22Rv1 (cell line): ENCODE measurements at regions not wholly inside any gene's neighbourhood (a gene's known extent, or its start where the extent isn't known, plus 50 kb on each side); places are given as distances from the start of the nearest gene placed in this dataset.

ENCODE experiments used
- H3K27ac ChIP-seq: fragments of 450-650 bp; 2 replicates; pipeline ENCODE4 v1.5.1; 2017
- ZFX ChIP-seq: fragments of 450-650 bp; IDR thresholded peaks from 2 replicates; pipeline ENCODE4 v1.6.1; 2017; ENCODE audit warnings: antibody characterized with exemption, borderline replicate concordance
- TF ChIP-seq, protein P1 (sequence below): fragments of 450-650 bp; IDR thresholded peaks from 2 replicates; pipeline ENCODE4 v1.5.1; 2017; ENCODE audit warnings: mild to moderate bottlenecking

DNA sequence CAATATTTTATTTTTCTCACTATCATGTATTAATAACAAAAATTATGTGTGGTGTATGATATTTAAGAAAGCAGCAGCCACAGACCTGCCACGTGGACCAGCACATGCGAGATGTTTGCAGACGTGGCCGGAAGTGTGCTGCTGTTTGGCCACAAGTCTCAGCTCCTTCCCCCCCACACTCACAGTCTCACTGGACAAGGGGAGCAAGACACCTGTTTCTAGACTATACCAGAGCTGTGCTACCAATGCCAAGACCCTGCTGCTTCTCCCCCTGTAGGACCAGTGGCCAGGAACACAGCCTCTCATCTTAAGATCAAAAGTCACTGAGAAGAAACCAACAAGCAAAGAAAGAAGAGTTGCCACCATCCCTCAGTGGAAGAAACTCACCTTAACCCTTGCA, 258.9 kb upstream of the PPP2R2D start:
- no peak overlapping the region for H3K27ac ChIP-seq
- no peak for TF ChIP-seq ZFX
- TF ChIP-seq, protein P1, sequence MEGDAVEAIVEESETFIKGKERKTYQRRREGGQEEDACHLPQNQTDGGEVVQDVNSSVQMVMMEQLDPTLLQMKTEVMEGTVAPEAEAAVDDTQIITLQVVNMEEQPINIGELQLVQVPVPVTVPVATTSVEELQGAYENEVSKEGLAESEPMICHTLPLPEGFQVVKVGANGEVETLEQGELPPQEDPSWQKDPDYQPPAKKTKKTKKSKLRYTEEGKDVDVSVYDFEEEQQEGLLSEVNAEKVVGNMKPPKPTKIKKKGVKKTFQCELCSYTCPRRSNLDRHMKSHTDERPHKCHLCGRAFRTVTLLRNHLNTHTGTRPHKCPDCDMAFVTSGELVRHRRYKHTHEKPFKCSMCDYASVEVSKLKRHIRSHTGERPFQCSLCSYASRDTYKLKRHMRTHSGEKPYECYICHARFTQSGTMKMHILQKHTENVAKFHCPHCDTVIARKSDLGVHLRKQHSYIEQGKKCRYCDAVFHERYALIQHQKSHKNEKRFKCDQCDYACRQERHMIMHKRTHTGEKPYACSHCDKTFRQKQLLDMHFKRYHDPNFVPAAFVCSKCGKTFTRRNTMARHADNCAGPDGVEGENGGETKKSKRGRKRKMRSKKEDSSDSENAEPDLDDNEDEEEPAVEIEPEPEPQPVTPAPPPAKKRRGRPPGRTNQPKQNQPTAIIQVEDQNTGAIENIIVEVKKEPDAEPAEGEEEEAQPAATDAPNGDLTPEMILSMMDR = no peak

DNA sequence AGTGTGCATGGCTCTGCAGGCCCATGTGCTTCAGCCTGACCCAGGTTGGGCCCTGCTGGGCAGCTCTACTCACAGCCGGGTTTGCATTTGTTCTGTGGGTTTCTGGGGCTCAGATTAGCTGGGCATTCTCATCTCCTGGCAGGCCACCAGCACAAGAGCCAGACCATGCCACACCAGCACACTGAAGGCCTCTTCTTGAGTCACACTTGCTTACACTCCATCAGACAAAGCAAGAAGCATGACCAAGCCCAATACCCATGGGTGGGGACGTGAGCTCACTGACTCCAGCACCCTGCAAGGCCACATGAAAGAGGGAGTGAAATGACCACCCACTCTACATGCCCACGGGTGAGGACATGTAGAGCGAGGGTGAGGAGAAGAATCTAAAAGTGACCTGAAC, 257.8 kb upstream of the PPP2R2D start:
- no peak for TF ChIP-seq ZFX
- TF ChIP-seq, protein P1 = no peak

DNA sequence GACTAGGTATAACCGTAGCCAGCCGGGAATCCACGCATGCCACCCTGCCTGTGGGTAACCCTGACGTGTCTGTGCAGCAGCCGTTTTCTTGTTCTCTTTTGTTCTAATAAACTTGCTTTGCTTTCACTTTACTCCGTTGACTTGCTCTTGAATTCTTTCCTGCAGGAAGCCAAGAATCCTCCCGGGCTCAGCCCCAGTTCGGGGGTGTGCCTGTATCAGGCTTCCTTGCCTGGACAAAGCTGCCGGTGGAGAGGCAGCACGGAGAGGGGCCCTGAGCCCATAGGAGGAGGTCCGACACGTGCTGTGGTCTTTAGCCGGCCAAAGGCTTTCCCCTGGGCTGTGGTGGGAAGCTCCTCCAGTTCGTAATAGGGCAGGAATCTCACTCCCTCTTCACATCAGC, 256.5 kb upstream of the PPP2R2D start:
- no peak overlapping the region for H3K27ac ChIP-seq
- TF ChIP-seq ZFX = no peak
- TF ChIP-seq, protein P1 = no peak

More for the DNA sequence above, 257.8 kb upstream of the PPP2R2D start:
- no peak overlapping the region for H3K27ac ChIP-seq

DNA sequence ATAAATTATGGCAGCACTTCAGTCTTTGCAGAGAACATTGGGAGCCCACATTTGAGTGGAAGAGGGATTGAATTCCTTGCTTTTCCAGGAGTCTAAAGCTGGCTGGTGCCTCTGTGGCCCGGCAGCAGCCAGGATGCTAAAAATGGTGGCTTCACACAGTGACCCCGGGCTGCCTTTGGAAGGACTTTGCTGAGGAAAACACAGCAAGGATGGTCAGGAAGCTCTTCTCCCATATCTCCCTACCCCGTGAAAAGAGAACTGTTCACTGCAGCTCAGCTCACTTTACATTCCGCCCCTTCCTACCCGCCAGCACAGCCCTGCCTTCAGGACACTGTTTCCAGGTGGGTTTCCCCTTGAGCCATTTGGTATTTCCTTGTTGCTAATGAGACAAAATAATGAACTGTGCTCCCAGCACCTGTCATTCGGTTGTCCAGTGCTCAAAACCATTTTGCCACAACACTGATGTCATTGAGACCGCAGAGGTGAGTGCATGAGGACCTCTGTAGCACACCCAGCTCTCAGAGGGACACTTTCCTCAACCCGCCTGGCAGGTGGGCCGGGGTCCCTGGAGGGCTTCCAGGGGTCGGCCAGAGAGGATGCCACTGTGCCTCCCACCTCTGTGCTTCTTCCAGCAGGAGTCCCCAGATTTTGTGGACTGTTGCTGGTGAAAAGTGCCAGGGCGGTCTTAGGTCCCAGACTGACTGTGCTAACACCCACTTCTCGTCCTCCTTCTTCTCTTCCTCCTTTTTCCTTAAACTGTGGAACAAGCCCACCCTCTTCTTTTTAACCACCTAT, 255.7 kb upstream of the PPP2R2D start:
- TF ChIP-seq, protein P1 = no peak
- no peak for TF ChIP-seq ZFX

DNA sequence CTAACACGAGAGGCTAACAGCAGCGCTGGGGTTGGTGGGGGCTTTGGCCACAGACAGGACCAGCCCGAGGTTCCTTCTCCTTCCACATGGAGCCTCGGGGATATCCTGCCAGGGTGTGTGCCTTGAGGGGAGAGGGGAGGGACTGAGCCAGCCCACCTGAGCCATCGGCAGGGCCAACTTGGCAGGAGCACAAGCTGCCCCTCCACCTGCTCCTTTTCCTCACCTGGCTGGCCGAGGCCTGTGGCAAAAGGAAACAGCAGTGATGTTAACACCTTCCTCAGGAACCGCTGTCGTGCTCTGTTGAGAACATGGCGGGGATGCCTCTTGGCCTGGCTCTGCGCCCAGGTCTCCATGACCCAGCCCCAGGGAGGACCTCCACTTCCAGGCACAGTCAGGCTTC, 255.1 kb upstream of the PPP2R2D start:
- no peak overlapping the region for H3K27ac ChIP-seq
- TF ChIP-seq ZFX = no peak
- TF ChIP-seq, protein P1 = no peak

More for the DNA sequence above, 255.7 kb upstream of the PPP2R2D start:
- H3K27ac ChIP-seq = no peak overlapping the region

DNA sequence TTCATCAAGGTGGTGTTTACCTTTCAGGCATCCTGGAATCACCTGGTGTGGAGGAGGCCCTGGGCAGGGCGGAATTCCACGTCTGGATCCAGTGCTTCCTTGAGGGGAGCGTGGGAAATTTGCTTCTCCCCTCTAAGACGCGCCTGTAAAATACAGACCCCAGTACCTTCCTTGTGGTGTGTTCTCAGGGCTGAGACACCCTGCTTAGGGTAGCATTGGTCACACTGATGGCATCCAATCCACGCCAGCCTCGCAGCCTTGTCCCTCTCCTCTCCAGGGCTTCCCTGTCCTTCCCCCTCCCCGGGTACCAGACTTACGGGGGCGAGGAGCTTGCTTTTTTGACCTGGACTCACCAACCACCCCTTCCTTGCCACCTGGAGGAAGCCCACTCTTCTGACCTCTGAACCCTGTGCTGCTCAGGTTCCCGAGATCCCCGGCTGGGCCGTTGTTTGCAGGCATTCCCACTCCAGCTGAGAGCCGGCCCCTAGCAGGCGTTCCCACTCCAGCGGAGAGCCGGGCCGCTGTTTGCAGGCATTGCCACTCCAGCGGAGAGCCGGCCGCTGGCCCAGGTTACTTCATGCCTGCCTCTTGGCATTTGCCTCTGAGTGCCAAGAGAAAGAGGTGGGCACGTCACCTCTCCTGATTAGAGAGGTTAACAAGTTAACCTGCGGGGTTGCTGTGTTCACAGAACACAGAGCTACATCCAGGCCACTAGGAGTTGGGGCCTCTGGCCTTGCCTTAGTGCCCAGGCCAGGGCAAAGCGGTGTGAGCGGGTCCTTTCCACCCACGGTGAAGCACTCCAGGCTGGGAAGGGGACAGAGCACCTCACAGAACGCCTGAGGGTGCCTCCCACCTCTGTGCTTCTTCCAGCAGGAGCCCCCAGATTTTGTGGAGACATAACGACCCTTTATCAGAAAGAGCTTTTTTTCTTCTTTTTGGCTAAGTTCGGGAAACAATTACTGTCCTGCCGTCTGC, 254.0 kb upstream of the PPP2R2D start:
- TF ChIP-seq ZFX = no peak
- TF ChIP-seq, protein P1 = no peak
- H3K27ac ChIP-seq = no peak overlapping the region
